ENCODE measurements at regions not wholly inside any gene's neighbourhood (a gene's known extent, or its start where the extent isn't known, plus 50 kb on each side); places are given as distances from the start of the nearest gene placed in this dataset.

DNA sequence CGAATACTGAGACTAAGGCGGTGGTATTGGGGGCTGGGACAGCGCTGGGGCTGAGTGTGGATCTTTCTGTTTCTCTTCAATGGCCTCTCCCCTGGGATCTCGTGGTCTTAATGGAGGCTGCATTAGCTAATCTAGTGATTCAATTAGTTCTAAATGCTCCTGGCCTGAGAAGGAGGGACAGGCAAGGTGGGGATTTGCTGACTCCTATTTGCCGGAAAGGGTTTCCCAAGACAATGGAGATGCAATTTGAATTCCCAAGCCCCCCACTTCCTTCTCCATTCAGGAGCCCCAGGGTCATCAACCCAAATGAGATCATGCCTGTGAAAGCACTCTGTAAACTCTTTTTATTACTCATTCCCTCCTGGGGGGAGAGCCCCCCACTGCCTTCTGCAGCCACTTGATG is 111.7 kb upstream of the PLXNA4 start:
- no peak for TF ChIP-seq EZH2phosphoT487 (IDR thresholded peaks at IDR 0.05; ENCODE audit: borderline replicate concordance, low read depth)
- no peak for TF ChIP-seq SMC3 (IDR thresholded peaks at IDR 0.05; ENCODE audit: low read depth, low read length)
- TF ChIP-seq RXRA (IDR thresholded peaks at IDR 0.05; ENCODE audit: borderline replicate concordance, low read depth) = no peak
- TF ChIP-seq NFIC (IDR thresholded peaks at IDR 0.05; ENCODE audit: borderline replicate concordance) = no peak
- TF ChIP-seq TAF1 (IDR thresholded peaks at IDR 0.05; ENCODE audit: borderline replicate concordance, low read depth, low read length) = no peak
- TF ChIP-seq RCOR1 (IDR thresholded peaks at IDR 0.05; ENCODE audit: low read length) = no peak
- no peak for TF ChIP-seq RAD21 (IDR thresholded peaks at IDR 0.05; ENCODE audit: low read length)
- no peak for TF ChIP-seq TCF12 (IDR thresholded peaks at IDR 0.05)
- no peak for TF ChIP-seq MEF2A (IDR thresholded peaks at IDR 0.05; ENCODE audit: borderline replicate concordance, low read depth)
- no peak for TF ChIP-seq GATA2 (CRISPR knock-in tag; IDR thresholded peaks at IDR 0.05)
- TF ChIP-seq POLR2AphosphoS5 (IDR thresholded peaks at IDR 0.05; ENCODE audit: low read depth, low read length) = no peak
- no peak for TF ChIP-seq USF2 (IDR thresholded peaks at IDR 0.05; ENCODE audit: borderline replicate concordance, low read depth, low read length)
- TF ChIP-seq SIN3A (IDR thresholded peaks at IDR 0.05; ENCODE audit: borderline replicate concordance, low read depth, low read length) = no peak
- TF ChIP-seq JUND (IDR thresholded peaks at IDR 0.05) = no peak
- no peak for TF ChIP-seq FOSL2 (IDR thresholded peaks at IDR 0.05; ENCODE audit: borderline replicate concordance, low read depth)
- TF ChIP-seq GABPA (IDR thresholded peaks at IDR 0.05; ENCODE audit: low read depth) = no peak
- no peaks in the 10 kb centered on the region for H3F3A ChIP-seq (replicated peaks; ENCODE audit: insufficient read depth)
- H3K4me3 ChIP-seq (ENCODE audit: low read depth in 2 of 2, low read length in 1 of 2) = no peak overlapping the region
- POLR2A ChIA-PET = no interaction called here
- peaks cover 0 to 5% of the 10 kb centered on the region in 2 experiments; a peak in 1 of 4 replicates for H3K4me1 ChIP-seq (ENCODE audit: control insufficient read depth in 1 of 2, insufficient read depth in 2 of 2, low read depth in 1 of 2, low read length in 1 of 2)
- CTCF ChIA-PET = no interaction called here
- whole genome bisulfite sequencing (ENCODE audit: low lambda C conversion rate) = 57% methylated on average over 5 of the region's 5 CpGs
- no peak overlapping the region for H2AFZ ChIP-seq (ENCODE audit: low read depth)
- peak; percentile 38 for DNase-seq
- no peak overlapping the region for H3K4me2 ChIP-seq
- peaks cover 5% of the 10 kb centered on the region; the same call in 1 of the 2 replicates for H3K27me3 ChIP-seq (ENCODE audit: insufficient read depth)
- no peak overlapping the region for H3K27ac ChIP-seq (ENCODE audit: low read depth in 2 of 2, low read length in 1 of 2)
- H3K9me3 ChIP-seq = no peaks in the 10 kb centered on the region
- H3K79me2 ChIP-seq (ENCODE audit: insufficient read depth) = no peaks in the 10 kb centered on the region
- no peaks in the 10 kb centered on the region for H3K9me2 ChIP-seq
- H3K36me3 ChIP-seq (replicated peaks in 1 of 2; ENCODE audit: control insufficient read depth in 1 of 2, insufficient read depth in 2 of 2, low read length in 1 of 2) = no peaks in the 10 kb centered on the region
- no peaks in the 10 kb centered on the region for H4K20me1 ChIP-seq (ENCODE audit: insufficient read depth)
- no peak overlapping the region for H3K9ac ChIP-seq

DNA sequence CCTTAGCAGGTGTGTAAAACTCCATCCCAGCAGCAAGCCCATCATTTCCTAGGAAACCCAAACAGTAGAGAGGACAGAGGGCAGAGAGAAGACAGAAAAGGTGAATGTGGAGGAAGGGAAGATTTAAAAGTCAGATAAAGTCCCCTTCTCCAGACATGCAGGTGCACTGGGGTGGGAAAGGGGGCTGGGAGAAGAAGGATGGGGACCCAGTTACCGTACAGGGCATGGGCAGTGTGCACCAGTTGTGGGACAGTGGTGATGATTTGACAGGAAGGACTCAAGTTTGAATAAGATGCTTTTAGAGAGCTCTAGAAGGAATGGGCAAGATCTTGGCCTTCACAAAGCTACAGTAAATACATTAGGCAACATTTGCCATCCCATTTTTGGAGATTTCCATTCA is 110.7 kb upstream of the PLXNA4 start:
- Histone ChIP-seq H4K20me1 (ENCODE audit: insufficient read depth) (no peaks in the 10 kb centered on the region), H3K4me3 (ENCODE audit: low read depth in 2 of 2, low read length in 1 of 2) (no peak overlapping the region), H3K9ac (no peak overlapping the region), H3K9me3 (no peaks in the 10 kb centered on the region), H2AFZ (ENCODE audit: low read depth) (no peak overlapping the region), H3K4me2 (no peak overlapping the region), H3K27me3 (ENCODE audit: insufficient read depth) (peaks cover 5% of the 10 kb centered on the region; the same call in 1 of the 2 replicates), H3K27ac (ENCODE audit: low read depth in 2 of 2, low read length in 1 of 2) (no peak overlapping the region), H3F3A (replicated peaks; ENCODE audit: insufficient read depth) (no peaks in the 10 kb centered on the region), H3K9me2 (no peaks in the 10 kb centered on the region), H3K36me3 (replicated peaks in 1 of 2; ENCODE audit: control insufficient read depth in 1 of 2, insufficient read depth in 2 of 2, low read length in 1 of 2) (no peaks in the 10 kb centered on the region), H3K4me1 (ENCODE audit: control insufficient read depth in 1 of 2, insufficient read depth in 2 of 2, low read depth in 1 of 2, low read length in 1 of 2) (peaks cover 0 to 5% of the 10 kb centered on the region in 2 experiments; a peak in 1 of 4 replicates), H3K79me2 (ENCODE audit: insufficient read depth) (no peaks in the 10 kb centered on the region)
- TF ChIP-seq RAD21 (IDR thresholded peaks at IDR 0.05; ENCODE audit: low read length) (no peak), GATA2 (CRISPR knock-in tag; IDR thresholded peaks at IDR 0.05) (no peak), ZBTB33 (IDR thresholded peaks at IDR 0.05; ENCODE audit: borderline replicate concordance, low read depth) (no peak), RXRA (IDR thresholded peaks at IDR 0.05; ENCODE audit: borderline replicate concordance, low read depth) (no peak), MAX (IDR thresholded peaks at IDR 0.05; ENCODE audit: low read depth) (no peak), JUND (IDR thresholded peaks at IDR 0.05) (no peak), MXI1 (IDR thresholded peaks at IDR 0.05; ENCODE audit: low read depth, low read length) (no peak), POLR2AphosphoS5 (IDR thresholded peaks at IDR 0.05; ENCODE audit: low read depth, low read length) (no peak), CHD2 (IDR thresholded peaks at IDR 0.05; ENCODE audit: low read length, partially characterized antibody) (no peak)
- TF ChIP-seq, protein P1, sequence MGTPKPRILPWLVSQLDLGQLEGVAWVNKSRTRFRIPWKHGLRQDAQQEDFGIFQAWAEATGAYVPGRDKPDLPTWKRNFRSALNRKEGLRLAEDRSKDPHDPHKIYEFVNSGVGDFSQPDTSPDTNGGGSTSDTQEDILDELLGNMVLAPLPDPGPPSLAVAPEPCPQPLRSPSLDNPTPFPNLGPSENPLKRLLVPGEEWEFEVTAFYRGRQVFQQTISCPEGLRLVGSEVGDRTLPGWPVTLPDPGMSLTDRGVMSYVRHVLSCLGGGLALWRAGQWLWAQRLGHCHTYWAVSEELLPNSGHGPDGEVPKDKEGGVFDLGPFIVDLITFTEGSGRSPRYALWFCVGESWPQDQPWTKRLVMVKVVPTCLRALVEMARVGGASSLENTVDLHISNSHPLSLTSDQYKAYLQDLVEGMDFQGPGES (IDR thresholded peaks at IDR 0.05; ENCODE audit: low read depth, low read length) = no peak
- ChIA-PET CTCF (no interaction called here), POLR2A (no interaction called here)
- WGBS (ENCODE audit: low lambda C conversion rate) = 46% methylated on average over 1 of the region's 1 CpG
- DNase-seq = no peak
